ENCODE measurements at regions not wholly inside any gene's neighbourhood (a gene's known extent, or its start where the extent isn't known, plus 50 kb on each side); places are given as distances from the start of the nearest gene placed in this dataset.
"Not testable (repeated sequence)": the region's sequence is repeated elsewhere in the genome, so short reads cannot be mapped to it uniquely, and the experiment has no call there.

DNA sequence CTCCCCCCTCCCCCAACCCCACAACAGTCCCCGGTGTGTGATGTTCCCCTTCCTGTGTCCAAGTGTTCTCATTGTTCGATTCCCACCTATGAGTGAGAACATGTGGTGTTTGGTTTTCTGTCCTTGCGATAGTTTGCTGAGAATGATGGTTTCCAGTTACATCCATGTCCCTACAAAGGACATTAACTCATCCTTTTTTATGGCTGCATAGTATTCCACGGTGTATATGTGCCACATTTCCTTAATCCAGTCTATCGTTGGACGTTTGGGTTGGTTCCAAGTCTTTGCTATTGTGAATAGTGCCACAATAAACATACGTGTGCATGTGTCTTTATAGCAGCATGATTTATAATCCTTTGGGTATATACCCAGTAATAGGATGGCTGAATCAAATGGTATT, 107.3 kb downstream of the ZNF648 start:
- TF ChIP-seq, protein P1, sequence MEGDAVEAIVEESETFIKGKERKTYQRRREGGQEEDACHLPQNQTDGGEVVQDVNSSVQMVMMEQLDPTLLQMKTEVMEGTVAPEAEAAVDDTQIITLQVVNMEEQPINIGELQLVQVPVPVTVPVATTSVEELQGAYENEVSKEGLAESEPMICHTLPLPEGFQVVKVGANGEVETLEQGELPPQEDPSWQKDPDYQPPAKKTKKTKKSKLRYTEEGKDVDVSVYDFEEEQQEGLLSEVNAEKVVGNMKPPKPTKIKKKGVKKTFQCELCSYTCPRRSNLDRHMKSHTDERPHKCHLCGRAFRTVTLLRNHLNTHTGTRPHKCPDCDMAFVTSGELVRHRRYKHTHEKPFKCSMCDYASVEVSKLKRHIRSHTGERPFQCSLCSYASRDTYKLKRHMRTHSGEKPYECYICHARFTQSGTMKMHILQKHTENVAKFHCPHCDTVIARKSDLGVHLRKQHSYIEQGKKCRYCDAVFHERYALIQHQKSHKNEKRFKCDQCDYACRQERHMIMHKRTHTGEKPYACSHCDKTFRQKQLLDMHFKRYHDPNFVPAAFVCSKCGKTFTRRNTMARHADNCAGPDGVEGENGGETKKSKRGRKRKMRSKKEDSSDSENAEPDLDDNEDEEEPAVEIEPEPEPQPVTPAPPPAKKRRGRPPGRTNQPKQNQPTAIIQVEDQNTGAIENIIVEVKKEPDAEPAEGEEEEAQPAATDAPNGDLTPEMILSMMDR (IDR thresholded peaks at IDR 0.05): not testable (repeated sequence)
- not testable (repeated sequence) for TF ChIP-seq POLR2A, POLR2AphosphoS5 (IDR thresholded peaks at IDR 0.05)
